Liver (tissue), 8 donors: ENCODE measurements at regions not wholly inside any gene's neighbourhood (a gene's known extent, or its start where the extent isn't known, plus 50 kb on each side); places are given as distances from the start of the nearest gene placed in this dataset.

Experiments used
- DNase-seq: peaks from one replicate; pipeline ENCODE4 v3.0.0-alpha.2; 2017; ENCODE audit warnings: low spot score
- H3K27ac ChIP-seq, 2 donors: one replicate each; pipeline ENCODE4 v1.7.0; 2013; ENCODE audit warnings: inconsistent platforms in 2 of 2, low read length in 2 of 2, control low read depth in 1 of 2, low read depth in 1 of 2, mild to moderate bottlenecking in 1 of 2
- H3K27me3 ChIP-seq, 4 donors: one replicate each; pipeline versions ENCODE4 v1.6.1 to v1.7.0; 2013; ENCODE audit warnings: low read length in 3 of 4, inconsistent platforms in 1 of 4, mild to moderate bottlenecking in 1 of 4, moderate library complexity in 1 of 4; ENCODE audit not compliant: control insufficient read depth in 4 of 4, insufficient read depth in 4 of 4
- H3K36me3 ChIP-seq, 4 donors: one replicate each; pipeline versions ENCODE4 v1.6.1 to v1.7.0; 2013; ENCODE audit warnings: low read length in 3 of 4, mild to moderate bottlenecking in 3 of 4, low read depth in 1 of 4, moderate library complexity in 1 of 4; ENCODE audit not compliant: control insufficient read depth in 4 of 4, insufficient read depth in 3 of 4
- H3K4me1 ChIP-seq, 4 donors: one replicate each; pipeline versions ENCODE4 v1.6.1 to v1.7.0; 2013; ENCODE audit warnings: low read length in 3 of 4, mild to moderate bottlenecking in 3 of 4, moderate library complexity in 1 of 4; ENCODE audit not compliant: control insufficient read depth in 4 of 4, insufficient read depth in 4 of 4
- H3K4me3 ChIP-seq, 3 donors: one replicate each; pipeline versions ENCODE4 v1.6.1 to v1.7.0; 2013; ENCODE audit warnings: low read length in 3 of 3, control low read depth in 1 of 3, low read depth in 1 of 3, mild to moderate bottlenecking in 1 of 3
- H3K9ac ChIP-seq, 2 donors: one replicate each; pipeline ENCODE4 v1.7.0; 2013; ENCODE audit warnings: low read length in 2 of 2, mild to moderate bottlenecking in 2 of 2, moderate library complexity in 2 of 2, control low read depth in 1 of 2, low read depth in 1 of 2
- H3K9me3 ChIP-seq, 4 donors: one replicate each; pipeline versions ENCODE4 v1.6.1 to v1.7.0; 2013; ENCODE audit warnings: low read length in 3 of 4; ENCODE audit not compliant: control insufficient read depth in 4 of 4
- CTCF ChIP-seq: fragments of 150-350 bp; IDR thresholded peaks from 2 replicates; pipeline ENCODE4 v1.5.1; 2017; ENCODE audit warnings: improper control_type of control experiment, low read depth, low read length; ENCODE audit not compliant: missing input control
- EGR1 ChIP-seq, 2 donors: IDR thresholded peaks; 2 replicates each; pipeline ENCODE4 v1.6.1; 2016 to 2018; ENCODE audit warnings: antibody characterized with exemption in 2 of 2, low read depth in 2 of 2
- FOXA1 ChIP-seq: IDR thresholded peaks from 2 replicates; pipeline ENCODE4 v1.6.1; 2016; ENCODE audit warnings: antibody characterized with exemption
- FOXA2 ChIP-seq: IDR thresholded peaks from 2 replicates; pipeline ENCODE4 v1.6.1; 2016; ENCODE audit warnings: antibody characterized with exemption
- GABPA ChIP-seq, 2 donors: IDR thresholded peaks in 1 of 2; conservative IDR thresholded peaks in 1 of 2; 2 replicates each; pipeline ENCODE4 v1.6.1; 2016; ENCODE audit warnings: antibody characterized with exemption in 2 of 2, mild to moderate bottlenecking in 1 of 2, moderate library complexity in 1 of 2
- HNF4A ChIP-seq, 2 donors: conservative IDR thresholded peaks; 2 replicates each; pipeline ENCODE4 v1.6.1; 2016; ENCODE audit warnings: antibody characterized with exemption in 2 of 2, mild to moderate bottlenecking in 2 of 2
- HNF4G ChIP-seq: IDR thresholded peaks from 2 replicates; pipeline ENCODE4 v1.6.1; 2016; ENCODE audit warnings: antibody characterized with exemption
- JUND ChIP-seq, 2 donors: IDR thresholded peaks; 2 replicates each; pipeline ENCODE4 v1.6.1; 2016; ENCODE audit warnings: antibody characterized with exemption in 2 of 2
- NR2F2 ChIP-seq: IDR thresholded peaks from 2 replicates; pipeline ENCODE4 v1.6.1; 2016; ENCODE audit warnings: antibody characterized with exemption
- RAD21 ChIP-seq, 2 donors: IDR thresholded peaks; 2 replicates each; pipeline ENCODE4 v1.6.1; 2016; ENCODE audit warnings: antibody characterized with exemption in 2 of 2, mild to moderate bottlenecking in 2 of 2
- RXRA ChIP-seq, 2 donors: IDR thresholded peaks; 2 replicates each; pipeline ENCODE4 v1.6.1; 2017 to 2018; ENCODE audit warnings: antibody characterized with exemption in 2 of 2, mild to moderate bottlenecking in 1 of 2
- SP1 ChIP-seq: IDR thresholded peaks from 2 replicates; pipeline ENCODE4 v1.6.1; 2018; ENCODE audit warnings: antibody characterized with exemption, mild to moderate bottlenecking
- TAF1 ChIP-seq: conservative IDR thresholded peaks from 2 replicates; pipeline ENCODE4 v1.6.1; 2016; ENCODE audit warnings: antibody characterized with exemption, mild to moderate bottlenecking
- YY1 ChIP-seq: IDR thresholded peaks from 2 replicates; pipeline ENCODE4 v1.6.1; 2016; ENCODE audit warnings: antibody characterized with exemption, mild to moderate bottlenecking
- WGBS: extraction: QIAGEN DNeasy Blood & Tissue Kit; methylation state at CpG from one replicate; pipeline ENCODE4 v1.1.7; 2013; 5-methylcytosine and 5-hydroxymethylcytosine counted together
- TF ChIP-seq, protein P1 (sequence below): IDR thresholded peaks from 2 replicates; pipeline ENCODE4 v1.6.1; 2016; ENCODE audit warnings: antibody characterized with exemption, mild to moderate bottlenecking
- TF ChIP-seq, protein P2 (sequence below): IDR thresholded peaks from 2 replicates; pipeline ENCODE4 v1.6.1; 2016; ENCODE audit warnings: antibody characterized with exemption
- TF ChIP-seq, protein P3 (sequence below): IDR thresholded peaks from 2 replicates; pipeline ENCODE4 v1.6.1; 2016; ENCODE audit warnings: antibody characterized with exemption
- donor health status: healthy.
- donor health status: healthy.
- donor health status: healthy.
- donor health status: healthy.
- donor health status: healthy.

DNA sequence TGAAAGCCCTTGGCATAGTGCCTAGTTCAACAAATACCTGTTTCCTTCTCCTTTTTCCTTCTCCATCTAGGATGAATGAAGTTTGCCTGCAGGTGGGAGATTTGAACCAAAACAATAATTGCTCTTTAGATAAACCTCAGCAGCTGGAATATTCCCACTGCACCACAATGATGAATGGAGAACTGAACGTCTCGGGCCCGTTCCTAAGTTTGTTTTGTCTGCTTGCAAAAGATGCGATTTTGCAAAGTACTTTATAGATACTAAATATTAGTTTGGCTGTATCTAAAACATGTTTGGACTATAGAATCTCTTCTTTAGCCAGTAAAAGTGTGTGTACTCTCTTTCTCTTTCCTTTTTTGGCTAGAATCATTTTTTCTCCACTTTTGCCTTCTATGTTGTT lies 75.8 kb upstream of the BMPER start:
- no peak overlapping the region for H3K4me3 ChIP-seq
- TF ChIP-seq, protein P1, sequence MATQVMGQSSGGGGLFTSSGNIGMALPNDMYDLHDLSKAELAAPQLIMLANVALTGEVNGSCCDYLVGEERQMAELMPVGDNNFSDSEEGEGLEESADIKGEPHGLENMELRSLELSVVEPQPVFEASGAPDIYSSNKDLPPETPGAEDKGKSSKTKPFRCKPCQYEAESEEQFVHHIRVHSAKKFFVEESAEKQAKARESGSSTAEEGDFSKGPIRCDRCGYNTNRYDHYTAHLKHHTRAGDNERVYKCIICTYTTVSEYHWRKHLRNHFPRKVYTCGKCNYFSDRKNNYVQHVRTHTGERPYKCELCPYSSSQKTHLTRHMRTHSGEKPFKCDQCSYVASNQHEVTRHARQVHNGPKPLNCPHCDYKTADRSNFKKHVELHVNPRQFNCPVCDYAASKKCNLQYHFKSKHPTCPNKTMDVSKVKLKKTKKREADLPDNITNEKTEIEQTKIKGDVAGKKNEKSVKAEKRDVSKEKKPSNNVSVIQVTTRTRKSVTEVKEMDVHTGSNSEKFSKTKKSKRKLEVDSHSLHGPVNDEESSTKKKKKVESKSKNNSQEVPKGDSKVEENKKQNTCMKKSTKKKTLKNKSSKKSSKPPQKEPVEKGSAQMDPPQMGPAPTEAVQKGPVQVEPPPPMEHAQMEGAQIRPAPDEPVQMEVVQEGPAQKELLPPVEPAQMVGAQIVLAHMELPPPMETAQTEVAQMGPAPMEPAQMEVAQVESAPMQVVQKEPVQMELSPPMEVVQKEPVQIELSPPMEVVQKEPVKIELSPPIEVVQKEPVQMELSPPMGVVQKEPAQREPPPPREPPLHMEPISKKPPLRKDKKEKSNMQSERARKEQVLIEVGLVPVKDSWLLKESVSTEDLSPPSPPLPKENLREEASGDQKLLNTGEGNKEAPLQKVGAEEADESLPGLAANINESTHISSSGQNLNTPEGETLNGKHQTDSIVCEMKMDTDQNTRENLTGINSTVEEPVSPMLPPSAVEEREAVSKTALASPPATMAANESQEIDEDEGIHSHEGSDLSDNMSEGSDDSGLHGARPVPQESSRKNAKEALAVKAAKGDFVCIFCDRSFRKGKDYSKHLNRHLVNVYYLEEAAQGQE = no peak
- H3K36me3 ChIP-seq = no peaks in the 10 kb centered on the region
- WGBS = 95% methylated on average over 4 of the region's 4 CpGs
- H3K9me3 ChIP-seq = no peaks in the 10 kb centered on the region
- no peak for DNase-seq
- H3K27ac ChIP-seq = no peak overlapping the region
- no peaks in the 10 kb centered on the region for H3K27me3 ChIP-seq
- H3K9ac ChIP-seq = no peak overlapping the region
- H3K4me1 ChIP-seq = no peaks in the 10 kb centered on the region

DNA sequence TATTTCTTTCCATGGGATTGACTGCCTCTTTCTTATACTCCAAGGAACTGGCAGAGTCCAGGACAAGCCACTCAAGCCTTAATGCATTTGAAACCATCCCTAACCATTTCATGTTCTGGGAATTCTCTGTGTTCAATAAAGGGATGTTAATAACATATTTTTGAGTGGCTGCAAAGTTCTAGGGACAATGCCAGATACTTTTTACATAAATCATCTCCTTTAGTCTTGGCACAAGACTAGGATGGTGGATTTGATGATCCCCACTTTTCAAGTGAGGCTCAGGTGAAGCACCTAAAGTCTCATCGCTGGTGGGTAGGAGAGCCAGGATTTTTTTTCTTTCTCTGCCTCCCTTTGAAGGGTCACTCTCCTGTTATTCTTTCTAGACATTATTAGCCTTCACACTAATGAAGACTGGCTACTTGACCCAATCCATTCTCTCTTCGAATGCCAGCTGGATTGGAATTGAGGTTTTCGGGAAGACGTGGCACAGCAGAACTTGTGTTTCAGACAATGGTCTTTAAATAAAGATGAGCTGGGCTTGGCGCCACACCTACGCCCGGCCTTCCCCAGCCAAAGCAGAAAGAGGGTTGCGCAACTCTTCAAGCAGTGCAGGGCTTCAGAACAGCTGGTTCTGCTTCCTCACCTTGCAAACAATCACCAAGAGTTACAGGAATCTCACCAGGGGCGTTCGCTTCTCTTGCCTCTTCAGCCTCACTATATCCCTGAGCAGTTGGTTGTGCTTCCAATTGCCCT lies 73.8 kb upstream of the BMPER start:
- no peaks in the 10 kb centered on the region for H3K4me1 ChIP-seq
- no peaks in the 10 kb centered on the region for H3K9me3 ChIP-seq
- WGBS = 84% methylated on average over 10 of the region's 10 CpGs
- no peak for TF ChIP-seq RAD21 (IDR thresholded peaks at IDR 0.05)
- no peak for TF ChIP-seq TAF1
- TF ChIP-seq FOXA2 = no peak
- no peak for TF ChIP-seq RXRA (IDR thresholded peaks at IDR 0.05)
- no peak for TF ChIP-seq JUND (IDR thresholded peaks at IDR 0.05)
- TF ChIP-seq NR2F2 = no peak
- H3K27me3 ChIP-seq = no peaks in the 10 kb centered on the region
- no peak for DNase-seq
- H3K27ac ChIP-seq = no peak overlapping the region
- no peak overlapping the region for H3K9ac ChIP-seq
- H3K4me3 ChIP-seq = no peak overlapping the region
- H3K36me3 ChIP-seq = no peaks in the 10 kb centered on the region

DNA sequence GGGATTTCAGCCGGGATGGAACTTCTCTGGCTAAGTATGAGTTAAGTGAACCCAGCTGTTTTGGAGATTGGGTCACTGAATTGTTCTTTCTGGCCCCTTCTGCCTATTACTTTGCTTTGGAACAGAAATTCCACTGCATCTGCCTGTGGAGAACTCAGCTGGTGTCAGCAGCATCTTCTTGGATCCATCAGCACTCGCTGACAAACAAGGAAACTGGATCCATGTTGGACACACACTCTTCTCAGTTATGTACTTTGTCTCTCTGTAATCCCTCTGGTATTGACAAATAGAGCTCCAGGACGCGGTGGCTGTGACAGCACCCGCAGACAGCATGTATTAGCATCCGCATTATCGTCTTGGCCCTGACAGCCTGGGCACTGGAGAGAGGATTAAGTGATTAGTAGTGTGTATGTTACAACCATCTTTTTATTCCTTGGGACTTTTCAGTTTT lies 73.0 kb upstream of the BMPER start:
- 73% methylated on average over 7 of the region's 7 CpGs for WGBS
- no peak overlapping the region for H3K4me3 ChIP-seq
- no peak overlapping the region for H3K9ac ChIP-seq
- H3K4me1 ChIP-seq = no peaks in the 10 kb centered on the region
- H3K9me3 ChIP-seq = no peaks in the 10 kb centered on the region
- no peaks in the 10 kb centered on the region for H3K27me3 ChIP-seq
- no peak for DNase-seq
- no peaks in the 10 kb centered on the region for H3K36me3 ChIP-seq
- H3K27ac ChIP-seq = no peak overlapping the region
- TF ChIP-seq RXRA (IDR thresholded peaks at IDR 0.05) (no peak), TAF1 (no peak), FOXA2 (no peak), HNF4A (conservative IDR thresholded peaks at IDR 0.05) (no peak), SP1 (no peak), EGR1 (IDR thresholded peaks at IDR 0.05; ENCODE audit: low read depth in 2 of 2) (no peak), CTCF (no peak), YY1 (no peak), GABPA (IDR thresholded peaks at IDR 0.05 in 1 of 2, conservative IDR thresholded peaks at IDR 0.05 in 1 of 2) (no peak), RAD21 (IDR thresholded peaks at IDR 0.05) (no peak), NR2F2 (no peak), JUND (IDR thresholded peaks at IDR 0.05) (no peak), FOXA1 (no peak), HNF4G (no peak)
- TF ChIP-seq, protein P2, sequence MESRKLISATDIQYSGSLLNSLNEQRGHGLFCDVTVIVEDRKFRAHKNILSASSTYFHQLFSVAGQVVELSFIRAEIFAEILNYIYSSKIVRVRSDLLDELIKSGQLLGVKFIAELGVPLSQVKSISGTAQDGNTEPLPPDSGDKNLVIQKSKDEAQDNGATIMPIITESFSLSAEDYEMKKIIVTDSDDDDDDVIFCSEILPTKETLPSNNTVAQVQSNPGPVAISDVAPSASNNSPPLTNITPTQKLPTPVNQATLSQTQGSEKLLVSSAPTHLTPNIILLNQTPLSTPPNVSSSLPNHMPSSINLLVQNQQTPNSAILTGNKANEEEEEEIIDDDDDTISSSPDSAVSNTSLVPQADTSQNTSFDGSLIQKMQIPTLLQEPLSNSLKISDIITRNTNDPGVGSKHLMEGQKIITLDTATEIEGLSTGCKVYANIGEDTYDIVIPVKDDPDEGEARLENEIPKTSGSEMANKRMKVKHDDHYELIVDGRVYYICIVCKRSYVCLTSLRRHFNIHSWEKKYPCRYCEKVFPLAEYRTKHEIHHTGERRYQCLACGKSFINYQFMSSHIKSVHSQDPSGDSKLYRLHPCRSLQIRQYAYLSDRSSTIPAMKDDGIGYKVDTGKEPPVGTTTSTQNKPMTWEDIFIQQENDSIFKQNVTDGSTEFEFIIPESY = no peak
- TF ChIP-seq, protein P3, sequence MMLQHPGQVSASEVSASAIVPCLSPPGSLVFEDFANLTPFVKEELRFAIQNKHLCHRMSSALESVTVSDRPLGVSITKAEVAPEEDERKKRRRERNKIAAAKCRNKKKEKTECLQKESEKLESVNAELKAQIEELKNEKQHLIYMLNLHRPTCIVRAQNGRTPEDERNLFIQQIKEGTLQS = no peak
